Caco-2 (cell line): ENCODE measurements at regions not wholly inside any gene's neighbourhood (a gene's known extent, or its start where the extent isn't known, plus 50 kb on each side); places are given as distances from the start of the nearest gene placed in this dataset.

ENCODE experiments used
- BruUV-seq: library from RNA; stranded (reverse); fragments of 400-500 nt; replicated peaks from 2 replicates; lab custom pipeline; 2021; lab: Mats Ljungman, UMichigan
- CTCF ChIA-PET: fragments of 300-600 bp; sonication (Branson Sonifier 250); formaldehyde crosslinking; loops from one replicate; lab custom pipeline; 2022; ENCODE audit warnings: antibody characterized with exemption; lab: Charles Lee
- POLR2A ChIA-PET: fragments of 300-600 bp; sonication (Branson Sonifier 250); formaldehyde crosslinking; loops from one replicate; lab custom pipeline; 2022; ENCODE audit warnings: antibody characterized with exemption; lab: Charles Lee
- DNase-seq, 2 experiments: peaks; one replicate each; pipeline versions ENCODE4 v3.0.0 to v3.0.0-alpha.2; 2020 to 2022
- H3K27me3 ChIP-seq: replicated peaks from 2 replicates; pipeline ENCODE4 v1.6.0; 2011; ENCODE audit warnings: low read length; ENCODE audit not compliant: control insufficient read depth, insufficient read depth
- H3K36me3 ChIP-seq: 2 replicates; pipeline ENCODE4 v1.5.1; 2011; ENCODE audit warnings: low read length; ENCODE audit not compliant: control insufficient read depth, insufficient read depth
- H3K4me1 ChIP-seq: fragments of 250-450 bp; sonication (Bioruptor Pico); 2 replicates; pipeline ENCODE4 v1.5.1; 2020; ENCODE audit warnings: mild to moderate bottlenecking
- H3K4me3 ChIP-seq: 2 replicates; pipeline ENCODE4 v1.5.1; 2011; ENCODE audit warnings: low read depth, mild to moderate bottlenecking, control low read depth, low read length
- H3K9me3 ChIP-seq: fragments of 250-450 bp; sonication (Bioruptor Pico); 2 replicates; pipeline ENCODE4 v1.5.1; 2020; ENCODE audit warnings: mild to moderate bottlenecking, moderate library complexity
- H3K27ac Mint-ChIP-seq: one replicate; pipeline ENCODE4 v1.8.0; 2022; ENCODE audit warnings: mixed read lengths; ENCODE audit not compliant: unreplicated experiment
- H3K27me3 Mint-ChIP-seq: one replicate; pipeline ENCODE4 v1.8.0; 2022; ENCODE audit warnings: mixed read lengths; ENCODE audit not compliant: insufficient read depth, unreplicated experiment
- H3K36me3 Mint-ChIP-seq: one replicate; pipeline ENCODE4 v1.8.0; 2022; ENCODE audit warnings: mild to moderate bottlenecking, mixed read lengths; ENCODE audit not compliant: insufficient read depth, unreplicated experiment
- H3K4me1 Mint-ChIP-seq: one replicate; pipeline ENCODE4 v1.8.0; 2022; ENCODE audit warnings: low read depth, mixed read lengths; ENCODE audit not compliant: unreplicated experiment
- H3K4me3 Mint-ChIP-seq: one replicate; pipeline ENCODE4 v1.8.0; 2022; ENCODE audit warnings: mild to moderate bottlenecking, moderate library complexity, mixed read lengths; ENCODE audit not compliant: unreplicated experiment
- H3K9me3 Mint-ChIP-seq: one replicate; pipeline ENCODE4 v1.8.0; 2022; ENCODE audit warnings: mixed read lengths; ENCODE audit not compliant: unreplicated experiment
- intact Hi-C: fragments of 100-400 bp; cut with micrococcal nuclease; formaldehyde crosslinking; loops from one replicate; pipeline ENCODE4 v1.10.0; 2022; ENCODE audit not compliant: unreplicated experiment
- TF ChIP-seq, protein P1 (sequence below), 2 experiments: fragments of 200-600 bp in 1 of 2; IDR thresholded peaks; 1 replicate in 1 of 2; 2 replicates in 1 of 2; pipeline versions ENCODE4 v1.5.1 to v1.8.0; 2011 to 2022; ENCODE audit warnings: antibody characterized with exemption in 1 of 2, control low read depth in 1 of 2, inconsistent platforms in 1 of 2, low read depth in 1 of 2, low read length in 1 of 2, mild to moderate bottlenecking in 1 of 2, moderate library complexity in 1 of 2; ENCODE audit not compliant: insufficient read depth in 1 of 2, severe bottlenecking in 1 of 2, unreplicated experiment in 1 of 2

GRCh38 chr3:6112546-6112945, 748.4 kb upstream of the GRM7 start:
- H3K27ac Mint-ChIP-seq: no peak overlapping the region
- no peaks in the 10 kb centered on the region for H3K36me3 ChIP-seq
- H3K9me3 Mint-ChIP-seq: no peaks in the 10 kb centered on the region
- H3K4me3 Mint-ChIP-seq: no peak overlapping the region
- DNase-seq: no peak
- TF ChIP-seq, protein P1, sequence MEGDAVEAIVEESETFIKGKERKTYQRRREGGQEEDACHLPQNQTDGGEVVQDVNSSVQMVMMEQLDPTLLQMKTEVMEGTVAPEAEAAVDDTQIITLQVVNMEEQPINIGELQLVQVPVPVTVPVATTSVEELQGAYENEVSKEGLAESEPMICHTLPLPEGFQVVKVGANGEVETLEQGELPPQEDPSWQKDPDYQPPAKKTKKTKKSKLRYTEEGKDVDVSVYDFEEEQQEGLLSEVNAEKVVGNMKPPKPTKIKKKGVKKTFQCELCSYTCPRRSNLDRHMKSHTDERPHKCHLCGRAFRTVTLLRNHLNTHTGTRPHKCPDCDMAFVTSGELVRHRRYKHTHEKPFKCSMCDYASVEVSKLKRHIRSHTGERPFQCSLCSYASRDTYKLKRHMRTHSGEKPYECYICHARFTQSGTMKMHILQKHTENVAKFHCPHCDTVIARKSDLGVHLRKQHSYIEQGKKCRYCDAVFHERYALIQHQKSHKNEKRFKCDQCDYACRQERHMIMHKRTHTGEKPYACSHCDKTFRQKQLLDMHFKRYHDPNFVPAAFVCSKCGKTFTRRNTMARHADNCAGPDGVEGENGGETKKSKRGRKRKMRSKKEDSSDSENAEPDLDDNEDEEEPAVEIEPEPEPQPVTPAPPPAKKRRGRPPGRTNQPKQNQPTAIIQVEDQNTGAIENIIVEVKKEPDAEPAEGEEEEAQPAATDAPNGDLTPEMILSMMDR (IDR thresholded peaks at IDR 0.05; ENCODE audit: insufficient read depth in 1 of 2, low read depth in 1 of 2, low read length in 1 of 2, severe bottlenecking in 1 of 2, unreplicated experiment in 1 of 2): no peak
- BruUV-seq: no TSS peak
- H3K4me3 ChIP-seq: no peak overlapping the region
- ChIA-PET POLR2A (no interaction called here), CTCF (no interaction called here)
- H3K27me3 ChIP-seq: no peaks in the 10 kb centered on the region
- intact Hi-C loops: no loop called here
- no peaks in the 10 kb centered on the region for H3K9me3 ChIP-seq
- H3K36me3 Mint-ChIP-seq: no peaks in the 10 kb centered on the region
- no peaks in the 10 kb centered on the region for H3K27me3 Mint-ChIP-seq
- H3K4me1 Mint-ChIP-seq: no peaks in the 10 kb centered on the region
- H3K4me1 ChIP-seq: no peaks in the 10 kb centered on the region

- TF ChIP-seq, protein P1 (IDR thresholded peaks at IDR 0.05; ENCODE audit: insufficient read depth in 1 of 2, low read depth in 1 of 2, low read length in 1 of 2, severe bottlenecking in 1 of 2, unreplicated experiment in 1 of 2): no peak
- Mint-ChIP-seq H3K4me1 (no peaks in the 10 kb centered on the region), H3K27ac (no peak overlapping the region), H3K4me3 (no peak overlapping the region), H3K27me3 (no peaks in the 10 kb centered on the region), H3K36me3 (no peaks in the 10 kb centered on the region), H3K9me3 (no peaks in the 10 kb centered on the region)
- ChIA-PET POLR2A (no interaction called here), CTCF (no interaction called here)
- Histone ChIP-seq H3K4me1 (no peaks in the 10 kb centered on the region), H3K9me3 (no peaks in the 10 kb centered on the region), H3K27me3 (no peaks in the 10 kb centered on the region), H3K4me3 (no peak overlapping the region), H3K36me3 (no peaks in the 10 kb centered on the region)
- BruUV-seq: no TSS peak
- DNase-seq: no peak
- intact Hi-C loops: no loop called here
Measured at GRCh38 chr3:6113338-6113737, 747.6 kb upstream of the GRM7 start.

GRCh38 chr3:6119367-6119766, 741.5 kb upstream of the GRM7 start:
- Histone ChIP-seq H3K4me1 (no peaks in the 10 kb centered on the region), H3K36me3 (no peaks in the 10 kb centered on the region), H3K4me3 (no peak overlapping the region), H3K9me3 (no peaks in the 10 kb centered on the region), H3K27me3 (no peaks in the 10 kb centered on the region)
- no peak for DNase-seq
- BruUV-seq: no TSS peak
- H3K27ac Mint-ChIP-seq: no peak overlapping the region
- H3K36me3 Mint-ChIP-seq: no peaks in the 10 kb centered on the region
- POLR2A ChIA-PET: no interaction called here
- H3K4me1 Mint-ChIP-seq: no peaks in the 10 kb centered on the region
- CTCF ChIA-PET: no interaction called here
- TF ChIP-seq, protein P1 (IDR thresholded peaks at IDR 0.05; ENCODE audit: insufficient read depth in 1 of 2, low read depth in 1 of 2, low read length in 1 of 2, severe bottlenecking in 1 of 2, unreplicated experiment in 1 of 2): no peak
- no peaks in the 10 kb centered on the region for H3K9me3 Mint-ChIP-seq
- intact Hi-C loops: no loop called here
- H3K4me3 Mint-ChIP-seq: no peak overlapping the region
- H3K27me3 Mint-ChIP-seq: no peaks in the 10 kb centered on the region
